Brain microvascular endothelial cell (primary cell): ENCODE measurements at regions not wholly inside any gene's neighbourhood (a gene's known extent, or its start where the extent isn't known, plus 50 kb on each side); places are given as distances from the start of the nearest gene placed in this dataset.

Experiments
- DNase-seq: peaks from one replicate; pipeline ENCODE4 v3.0.0-alpha.2; 2020
- H3K27ac ChIP-seq: fragments of 250-450 bp; sonication (Bioruptor Pico); 2 replicates; pipeline ENCODE4 v1.5.1; 2020; ENCODE audit warnings: mild to moderate bottlenecking, moderate library complexity
- H3K27me3 ChIP-seq: fragments of 250-450 bp; sonication (Bioruptor Pico); replicated peaks from 2 replicates; pipeline ENCODE4 v1.5.1; 2020; ENCODE audit warnings: mild to moderate bottlenecking
- H3K36me3 ChIP-seq: fragments of 250-450 bp; sonication (Bioruptor Pico); replicated peaks from 2 replicates; pipeline ENCODE4 v1.5.1; 2020; ENCODE audit warnings: mild to moderate bottlenecking
- H3K4me3 ChIP-seq: 2 replicates; pipeline ENCODE4 v1.5.1; 2011; ENCODE audit warnings: low read depth, mild to moderate bottlenecking, control low read depth, low read length, moderate library complexity
- CTCF ChIP-seq: IDR thresholded peaks from 2 replicates; pipeline ENCODE4 v1.5.1; 2011; ENCODE audit warnings: low read depth, mild to moderate bottlenecking, moderate library complexity, low read length, control low read depth, inconsistent platforms; ENCODE audit errors: missing control alignments
- in situ Hi-C: cut with HindIII; loops from 2 replicates; pipeline ENCODE4 v1.10.0; 2017; ENCODE audit warnings: low sequenced_read_pairs, low pct_ligation_motif_present

- in situ Hi-C loops: no loop called here
- no peak for TF ChIP-seq CTCF
- H3K27me3 ChIP-seq: no peaks in the 10 kb centered on the region
- DNase-seq: no peak
- no peak overlapping the region for H3K4me3 ChIP-seq
- H3K27ac ChIP-seq: no peak overlapping the region
- no peaks in the 10 kb centered on the region for H3K36me3 ChIP-seq
Measured at GRCh38 chr5:99949969-99950524, 585.1 kb upstream of the FAM174A start.

GRCh38 chr5:99949361-99949760 lies 585.8 kb upstream of the FAM174A start:
- in situ Hi-C loops: no loop called here
- TF ChIP-seq CTCF: no peak
- Histone ChIP-seq H3K4me3 (no peak overlapping the region), H3K27me3 (no peaks in the 10 kb centered on the region), H3K36me3 (no peaks in the 10 kb centered on the region), H3K27ac (no peak overlapping the region)
- DNase-seq: no peak

GRCh38 chr5:99948850-99949249 lies 586.3 kb upstream of the FAM174A start:
- DNase-seq: no peak
- no peaks in the 10 kb centered on the region for H3K36me3 ChIP-seq
- in situ Hi-C loops: no loop called here
- H3K27me3 ChIP-seq: no peaks in the 10 kb centered on the region
- no peak for TF ChIP-seq CTCF
- H3K4me3 ChIP-seq: no peak overlapping the region
- H3K27ac ChIP-seq: no peak overlapping the region

GRCh38 chr5:99945478-99946442 lies 589.4 kb upstream of the FAM174A start:
- H3K27ac ChIP-seq: no peak overlapping the region
- no peaks in the 10 kb centered on the region for H3K36me3 ChIP-seq
- DNase-seq: no peak
- no peaks in the 10 kb centered on the region for H3K27me3 ChIP-seq
- in situ Hi-C loops: no loop called here
- no peak overlapping the region for H3K4me3 ChIP-seq
- TF ChIP-seq CTCF: no peak

- H3K27me3 ChIP-seq: no peaks in the 10 kb centered on the region
- DNase-seq: no peak
- no peak for TF ChIP-seq CTCF
- H3K36me3 ChIP-seq: no peaks in the 10 kb centered on the region
- H3K27ac ChIP-seq: no peak overlapping the region
- no peak overlapping the region for H3K4me3 ChIP-seq
- in situ Hi-C loops: no loop called here
Measured at GRCh38 chr5:99940540-99940939, 594.6 kb upstream of the FAM174A start.
